A673 (cell line): ENCODE measurements at regions not wholly inside any gene's neighbourhood (a gene's known extent, or its start where the extent isn't known, plus 50 kb on each side); places are given as distances from the start of the nearest gene placed in this dataset.

ENCODE experiments used
- CTCF ChIP-seq: fragments of 300-800, 200-600 bp; sonication (generic); conservative IDR thresholded peaks from 2 replicates; pipeline ENCODE4 v1.5.1; 2017; ENCODE audit warnings: low read depth, mild to moderate bottlenecking, antibody characterized with exemption, low read length, moderate library complexity, mixed read lengths
- EZH2 ChIP-seq: fragments of 200-600 bp; sonication (generic); IDR thresholded peaks from 2 replicates; pipeline ENCODE4 v1.6.1; 2017; ENCODE audit warnings: borderline replicate concordance, low read depth, mild to moderate bottlenecking, mixed read lengths, antibody characterized with exemption, low read length; ENCODE audit not compliant: poor library complexity, severe bottlenecking

DNA sequence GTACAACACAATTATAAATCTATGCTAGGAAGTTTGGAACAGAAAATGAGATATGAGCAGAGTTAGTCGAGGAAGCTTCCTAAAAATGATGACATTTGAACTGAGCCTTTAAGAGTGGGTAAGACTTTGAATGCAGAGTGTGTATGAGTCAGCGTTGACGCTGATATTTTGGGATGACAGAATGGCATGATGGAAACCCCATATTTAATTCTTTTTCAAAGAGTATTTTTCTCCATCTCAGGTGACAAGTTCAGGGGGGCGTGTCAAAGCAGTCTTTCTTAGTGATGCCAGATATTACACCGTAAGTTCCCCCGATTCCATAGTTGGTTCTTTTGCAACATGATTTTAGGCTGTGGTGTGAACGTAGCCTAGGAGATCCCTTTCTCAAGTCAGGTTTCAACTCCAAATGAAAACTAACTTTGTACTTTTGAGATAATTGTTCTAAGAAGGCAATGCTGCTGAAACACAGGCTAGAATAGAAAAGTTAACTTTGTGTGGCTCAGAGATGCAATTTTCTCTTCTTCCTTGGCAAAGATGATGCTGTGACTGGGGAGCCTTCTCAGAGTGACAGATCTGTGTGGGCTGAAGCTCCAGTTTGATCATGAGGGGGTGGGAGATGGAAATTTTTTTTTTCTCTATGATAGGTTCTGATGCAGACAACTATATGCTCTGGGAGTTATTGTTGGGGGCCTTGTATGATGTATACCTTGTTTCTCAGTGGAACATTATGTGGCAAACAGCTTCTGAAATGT is 59.2 kb downstream of the GLUD2 start:
- TF ChIP-seq CTCF = no peak
- TF ChIP-seq EZH2 = no peak
